Mucosa of descending colon (tissue), 3 donors: ENCODE measurements at regions not wholly inside any gene's neighbourhood (a gene's known extent, or its start where the extent isn't known, plus 50 kb on each side); places are given as distances from the start of the nearest gene placed in this dataset.

ENCODE experiments used
- ATAC-seq: fragments of 200-7000 bp; cut with Tn5 transposase; one replicate; pipeline ENCODE4 v1.9.1; 2020; ENCODE audit warnings: mild to moderate bottlenecking, moderate library complexity
- DNase-seq, 3 donors: peaks; one replicate each; pipeline ENCODE4 v3.0.0-alpha.2; 2020
- H3K36me3 ChIP-seq: fragments of 200-600 bp; one replicate; pipeline ENCODE4 v1.8.0; 2021; ENCODE audit warnings: low read depth, mild to moderate bottlenecking
- H3K4me1 ChIP-seq: fragments of 200-600 bp; one replicate; pipeline ENCODE4 v1.8.0; 2021; ENCODE audit warnings: low read depth, mild to moderate bottlenecking
- H3K4me3 ChIP-seq: fragments of 200-600 bp; one replicate; pipeline ENCODE4 v1.8.0; 2021; ENCODE audit warnings: mild to moderate bottlenecking
- H3K9me3 ChIP-seq: fragments of 200-600 bp; one replicate; pipeline ENCODE4 v1.8.0; 2021; ENCODE audit warnings: mild to moderate bottlenecking
- intact Hi-C, 2 donors: fragments of 100-400 bp; cut with DNase I in 1 of 2; cut with micrococcal nuclease in 1 of 2; formaldehyde crosslinking; loops; one replicate each; pipeline versions ENCODE4 v1.11.0 to v1.11.1; 2022; cut with DNase I, micrococcal nuclease
- TF ChIP-seq, protein P1 (sequence below): fragments of 200-600 bp; IDR thresholded peaks from one replicate; pipeline ENCODE4 v1.8.0; 2022; ENCODE audit warnings: antibody characterized with exemption, mild to moderate bottlenecking
- donor health status: DM: no; HTN: no; CAD: no; lungs with moderate emphysema.
- donor health status: DM: no; HTN: no; CAD: no.
- donor health status: DM: no; HTN: yes; CAD: no.

DNA sequence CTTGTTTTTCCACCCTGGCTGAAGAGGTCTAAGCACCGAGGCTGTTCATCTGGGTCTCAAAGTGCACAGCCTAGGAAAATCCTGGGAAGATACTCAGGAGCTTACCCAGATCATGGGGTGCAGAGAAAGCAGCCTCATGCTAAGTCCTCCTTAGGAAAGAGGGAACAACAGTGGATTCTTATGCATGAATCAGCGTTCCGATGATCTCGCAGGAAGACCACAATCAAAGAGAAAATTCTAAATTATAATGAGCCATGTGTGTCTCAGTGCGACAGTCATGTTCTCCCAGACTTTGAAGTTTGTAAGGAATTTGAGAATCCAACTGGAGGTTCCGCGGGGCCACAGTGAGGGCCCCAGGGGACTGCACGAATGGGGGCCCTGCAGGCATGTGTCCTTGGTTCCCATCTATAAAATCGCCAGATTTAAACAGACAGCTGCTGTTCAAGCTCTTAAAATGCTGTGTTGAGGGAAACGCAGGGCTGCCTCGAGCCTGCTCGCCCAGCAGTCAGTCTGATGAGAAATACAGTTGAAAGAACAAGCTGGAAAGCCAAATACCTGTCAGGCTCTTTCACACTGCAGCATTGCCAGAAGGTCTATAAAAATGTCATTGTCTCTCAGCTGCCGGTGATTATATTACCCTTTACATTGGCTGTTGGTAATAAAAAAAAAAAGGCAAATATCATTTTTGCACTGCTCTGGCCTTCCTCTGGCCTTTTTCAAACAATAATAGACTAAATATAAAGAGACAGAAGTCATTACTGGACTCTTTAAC, 152.1 kb downstream of the PMP22 start:
- peak; percentile 57 for ATAC-seq
- Histone ChIP-seq H3K4me3 (no peak overlapping the region), H3K4me1 (no peaks in the 10 kb centered on the region), H3K9me3 (peaks cover 5% of the 10 kb centered on the region), H3K36me3 (no peaks in the 10 kb centered on the region)
- intact Hi-C loops: no loop called here
- DNase-seq: peak in 1 of 3 donors; percentile 14
- TF ChIP-seq, protein P1, sequence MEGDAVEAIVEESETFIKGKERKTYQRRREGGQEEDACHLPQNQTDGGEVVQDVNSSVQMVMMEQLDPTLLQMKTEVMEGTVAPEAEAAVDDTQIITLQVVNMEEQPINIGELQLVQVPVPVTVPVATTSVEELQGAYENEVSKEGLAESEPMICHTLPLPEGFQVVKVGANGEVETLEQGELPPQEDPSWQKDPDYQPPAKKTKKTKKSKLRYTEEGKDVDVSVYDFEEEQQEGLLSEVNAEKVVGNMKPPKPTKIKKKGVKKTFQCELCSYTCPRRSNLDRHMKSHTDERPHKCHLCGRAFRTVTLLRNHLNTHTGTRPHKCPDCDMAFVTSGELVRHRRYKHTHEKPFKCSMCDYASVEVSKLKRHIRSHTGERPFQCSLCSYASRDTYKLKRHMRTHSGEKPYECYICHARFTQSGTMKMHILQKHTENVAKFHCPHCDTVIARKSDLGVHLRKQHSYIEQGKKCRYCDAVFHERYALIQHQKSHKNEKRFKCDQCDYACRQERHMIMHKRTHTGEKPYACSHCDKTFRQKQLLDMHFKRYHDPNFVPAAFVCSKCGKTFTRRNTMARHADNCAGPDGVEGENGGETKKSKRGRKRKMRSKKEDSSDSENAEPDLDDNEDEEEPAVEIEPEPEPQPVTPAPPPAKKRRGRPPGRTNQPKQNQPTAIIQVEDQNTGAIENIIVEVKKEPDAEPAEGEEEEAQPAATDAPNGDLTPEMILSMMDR: no peak

DNA sequence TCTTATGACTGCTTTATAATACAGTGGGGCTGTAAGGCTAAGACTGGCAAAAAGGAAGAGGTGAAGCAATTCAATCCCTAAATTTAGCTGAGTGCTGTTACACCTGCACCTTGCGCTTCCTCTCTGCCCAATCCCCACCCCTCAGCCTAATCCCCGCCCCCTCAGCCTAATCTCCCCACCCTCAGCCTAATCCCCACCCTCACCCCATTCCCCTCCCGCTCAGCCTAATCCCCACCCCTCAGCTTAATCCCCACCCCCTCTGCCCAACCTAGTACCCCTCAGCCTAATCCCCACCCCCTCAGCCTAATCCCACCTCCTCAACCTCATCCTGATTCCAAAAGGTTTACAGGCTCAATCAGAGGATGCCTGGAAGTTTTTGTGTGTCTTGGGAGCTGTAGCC, 155.5 kb downstream of the PMP22 start:
- DNase-seq: no peak
- intact Hi-C loops: no loop called here
- ATAC-seq: no peak
- TF ChIP-seq, protein P1: no peak
- H3K4me3 ChIP-seq: no peak overlapping the region
- no peaks in the 10 kb centered on the region for H3K9me3 ChIP-seq
- no peaks in the 10 kb centered on the region for H3K4me1 ChIP-seq
- no peaks in the 10 kb centered on the region for H3K36me3 ChIP-seq

DNA sequence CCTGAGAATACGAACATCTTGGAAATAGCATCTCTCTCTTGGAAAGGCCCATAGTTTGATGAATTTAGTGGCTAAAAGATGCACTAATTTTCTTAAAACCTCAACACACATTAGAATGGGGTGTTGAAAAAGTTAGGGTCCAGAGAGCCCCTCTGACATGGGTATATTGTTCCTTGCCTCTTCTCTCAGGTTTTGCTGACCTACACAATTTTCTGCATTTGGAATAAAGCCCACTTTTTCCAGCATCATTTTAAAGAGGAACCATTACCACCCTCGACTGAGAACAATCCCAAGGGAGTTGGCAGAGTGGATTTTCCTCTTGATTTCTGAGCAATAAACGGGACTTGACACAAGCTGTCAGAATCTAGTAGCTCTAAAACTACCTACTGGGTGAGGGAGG, 156.1 kb downstream of the PMP22 start:
- Histone ChIP-seq H3K4me1 (no peaks in the 10 kb centered on the region), H3K9me3 (no peaks in the 10 kb centered on the region), H3K36me3 (no peaks in the 10 kb centered on the region), H3K4me3 (no peak overlapping the region)
- intact Hi-C loops: no loop called here
- no peak for ATAC-seq
- TF ChIP-seq, protein P1: no peak
- no peak for DNase-seq

DNA sequence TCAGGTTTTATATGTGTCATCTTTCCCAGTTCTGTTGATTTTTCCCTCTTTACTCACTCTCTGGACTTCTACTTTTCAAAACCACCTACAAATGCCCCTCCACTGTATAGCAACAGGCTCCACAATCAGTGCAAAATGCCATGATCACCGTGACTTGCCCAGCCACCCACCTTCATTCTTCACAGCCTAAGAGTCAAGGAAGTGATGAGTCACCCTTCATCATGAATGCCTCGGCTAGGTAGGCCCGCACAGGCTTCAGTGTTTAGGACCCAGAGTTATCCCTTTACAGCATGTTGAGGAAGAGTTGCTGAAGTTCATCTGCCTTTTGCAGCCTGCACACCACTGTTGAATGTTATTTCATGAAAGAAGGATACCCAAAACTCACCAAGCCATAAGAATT, 158.6 kb downstream of the PMP22 start:
- TF ChIP-seq, protein P1: no peak

DNA sequence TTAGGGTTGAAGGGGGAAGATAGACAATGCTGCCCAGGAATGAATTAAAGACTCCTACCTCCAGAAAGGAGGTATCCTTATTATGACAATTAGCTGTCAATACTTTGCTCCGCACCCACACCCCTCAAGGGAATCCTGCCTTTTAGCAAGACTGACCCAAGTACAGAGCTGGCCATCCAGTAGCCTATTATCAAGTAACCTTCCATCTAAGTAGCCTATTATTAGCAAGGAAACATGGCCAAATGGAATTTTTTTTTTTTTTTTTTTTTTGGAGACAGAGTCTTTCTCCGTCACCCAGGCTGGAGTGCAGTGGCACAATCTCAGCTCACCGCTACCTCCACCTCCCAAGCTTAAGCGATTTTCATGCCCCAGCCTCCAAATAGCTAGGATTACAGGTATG, 161.3 kb downstream of the PMP22 start:
- intact Hi-C loops: no loop called here
- ATAC-seq: no peak
- DNase-seq: no peak
- no peak overlapping the region for H3K4me3 ChIP-seq
- no peaks in the 10 kb centered on the region for H3K36me3 ChIP-seq
- TF ChIP-seq, protein P1: no peak
- H3K4me1 ChIP-seq: no peaks in the 10 kb centered on the region
- H3K9me3 ChIP-seq: no peaks in the 10 kb centered on the region

More for the DNA sequence above, 158.6 kb downstream of the PMP22 start:
- intact Hi-C loops: no loop called here
- DNase-seq (no peak), ATAC-seq (no peak)
- Histone ChIP-seq H3K36me3 (no peaks in the 10 kb centered on the region), H3K4me3 (no peak overlapping the region), H3K9me3 (no peaks in the 10 kb centered on the region), H3K4me1 (no peaks in the 10 kb centered on the region)
